ENCODE measurements at regions not wholly inside any gene's neighbourhood (a gene's known extent, or its start where the extent isn't known, plus 50 kb on each side); places are given as distances from the start of the nearest gene placed in this dataset.
"Not testable (repeated sequence)": the region's sequence is repeated elsewhere in the genome, so short reads cannot be mapped to it uniquely, and the experiment has no call there.

DNA sequence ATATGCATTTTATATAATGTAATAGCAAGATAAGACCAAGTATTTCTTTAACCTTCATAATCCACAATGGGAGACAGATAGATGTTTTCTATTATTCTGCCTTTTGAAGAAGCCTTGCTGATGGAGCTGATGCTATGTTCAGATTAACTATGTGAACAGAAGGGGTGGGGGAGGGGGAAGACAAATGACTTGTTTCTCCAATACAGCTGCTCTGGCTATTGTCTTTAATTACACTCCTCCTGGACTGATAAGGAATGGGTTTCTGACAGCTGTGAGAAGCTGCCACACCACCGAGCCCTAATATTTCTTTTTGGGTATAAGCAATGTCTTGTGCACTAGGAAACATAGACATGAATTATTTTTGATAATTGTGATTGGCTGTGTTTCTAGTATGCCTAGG is 62.0 kb downstream of the CAVIN4 start:
- no peak for DNase-seq (ENCODE audit: low spot score)

GRCh38 chr9:100640447-100641050 is 62.7 kb downstream of the CAVIN4 start:
- no peak for DNase-seq (ENCODE audit: low spot score)

- DNase-seq (ENCODE audit: low spot score), result no peak
Observed at GRCh38 chr9:100641166-100641565, 63.3 kb downstream of the CAVIN4 start.

GRCh38 chr9:100652850-100653249 is 75.0 kb downstream of the CAVIN4 start:
- DNase-seq (ENCODE audit: low spot score), result no peak

DNA sequence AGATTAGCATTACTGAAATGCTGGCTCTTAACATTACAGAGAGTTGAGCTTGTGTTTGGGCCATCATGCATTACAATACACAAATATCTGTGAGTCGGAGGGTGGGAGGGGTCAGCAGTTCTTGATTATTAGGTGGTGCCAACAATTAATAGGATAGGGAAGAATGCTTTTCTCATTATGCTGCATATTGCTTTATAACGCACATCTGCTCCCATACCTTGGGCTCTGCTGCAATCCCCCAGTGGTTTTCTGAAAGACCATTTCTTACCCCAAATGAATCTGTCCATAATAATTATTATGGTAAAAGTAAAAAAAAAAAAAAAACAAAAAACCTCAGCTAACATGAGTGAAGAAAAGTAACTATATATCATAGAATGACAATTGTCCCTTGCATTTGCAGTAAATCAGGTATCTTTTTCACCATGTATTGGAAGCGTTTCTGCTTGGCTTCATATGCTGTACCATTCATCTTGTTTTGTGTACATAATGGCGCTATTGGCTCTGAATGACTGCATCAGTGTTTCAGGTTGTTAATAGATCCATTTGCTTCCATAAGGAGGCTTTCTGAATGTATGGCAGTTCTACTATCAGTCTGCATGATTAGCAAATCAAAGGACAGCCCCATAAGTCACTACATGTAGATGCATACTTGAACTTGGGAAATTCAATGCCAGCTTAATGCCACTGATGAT is 75.9 kb downstream of the CAVIN4 start:
- no peak for DNase-seq (ENCODE audit: low spot score)

- not testable (repeated sequence) for DNase-seq (ENCODE audit: low spot score)
Observed at GRCh38 chr9:100656851-100657250, 79.0 kb downstream of the CAVIN4 start.

GRCh38 chr9:100661668-100662067 is 83.8 kb downstream of the CAVIN4 start:
- DNase-seq (ENCODE audit: low spot score), result no peak

DNA sequence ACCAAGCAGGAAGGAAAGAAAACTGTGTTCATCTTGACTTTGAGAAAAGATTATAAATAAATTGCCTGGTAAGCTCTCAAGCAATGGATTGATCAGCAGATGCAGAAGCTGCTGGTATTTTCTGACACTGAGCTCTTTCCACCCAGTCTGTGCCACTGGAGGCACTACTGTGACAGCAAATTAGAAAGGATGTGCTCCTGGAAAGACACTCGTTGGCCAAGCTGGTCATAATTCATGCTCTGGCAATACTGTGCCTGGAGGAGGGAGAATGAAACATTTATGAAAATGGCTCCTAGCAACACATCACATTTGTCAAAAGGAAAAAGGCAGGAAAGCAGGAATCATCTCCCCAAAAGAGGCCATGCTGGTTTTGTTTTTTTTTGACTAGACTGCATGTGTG is 84.2 kb downstream of the CAVIN4 start:
- DNase-seq (ENCODE audit: low spot score), result no peak

- no peak for DNase-seq (ENCODE audit: low spot score)
Observed at GRCh38 chr9:100667448-100667847, 89.6 kb downstream of the CAVIN4 start.

DNA sequence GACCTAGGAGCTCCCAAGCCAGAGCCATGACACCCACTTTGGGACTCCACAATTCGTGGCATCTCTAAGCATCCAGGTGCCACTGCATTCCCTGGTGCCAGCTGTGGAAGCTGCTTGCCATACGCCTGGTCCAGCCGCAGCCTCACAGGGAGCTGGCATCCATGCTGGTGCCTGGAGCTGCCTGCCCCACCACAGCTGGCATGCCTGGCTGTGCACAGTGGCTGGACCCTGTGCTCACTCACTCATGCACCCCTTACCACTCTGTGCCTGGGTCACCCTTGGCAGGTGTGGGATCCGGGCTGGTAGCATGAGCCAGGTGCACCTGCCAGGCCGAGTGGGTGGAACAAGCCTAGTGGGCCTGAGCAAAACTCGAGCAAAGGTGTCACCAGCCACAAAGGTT is 90.1 kb downstream of the CAVIN4 start:
- no peak for DNase-seq (ENCODE audit: low spot score)

DNA sequence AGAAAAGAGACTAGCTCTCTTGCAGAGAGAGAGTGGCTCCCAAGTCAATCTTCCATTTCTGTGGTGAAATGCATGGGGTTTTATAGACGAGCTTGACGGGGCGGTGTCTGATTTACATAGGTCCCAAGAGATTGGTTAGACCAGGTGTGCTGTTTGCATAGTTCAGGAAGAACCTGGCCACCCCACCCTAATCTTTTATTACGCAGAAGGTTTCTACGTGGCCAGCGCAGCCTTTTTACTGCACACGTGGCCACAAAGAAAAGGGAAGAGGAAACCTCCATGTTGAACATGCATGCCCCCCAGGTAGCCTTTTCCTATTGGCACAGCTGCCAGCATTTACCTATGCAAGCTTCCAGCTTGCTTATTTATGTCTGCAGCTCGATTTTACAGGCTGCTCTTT is 92.1 kb downstream of the CAVIN4 start:
- no peak for DNase-seq (ENCODE audit: low spot score)

GRCh38 chr9:100670719-100671118 is 92.8 kb downstream of the CAVIN4 start:
- DNase-seq (ENCODE audit: low spot score), result no peak

GRCh38 chr9:100671898-100672297 is 94.0 kb downstream of the CAVIN4 start:
- no peak for DNase-seq (ENCODE audit: low spot score)

GRCh38 chr9:100673249-100673648 is 95.4 kb downstream of the CAVIN4 start:
- no peak for DNase-seq (ENCODE audit: low spot score)

GRCh38 chr9:100674419-100675122 is 96.7 kb downstream of the CAVIN4 start:
- no peak for DNase-seq (ENCODE audit: low spot score)

DNA sequence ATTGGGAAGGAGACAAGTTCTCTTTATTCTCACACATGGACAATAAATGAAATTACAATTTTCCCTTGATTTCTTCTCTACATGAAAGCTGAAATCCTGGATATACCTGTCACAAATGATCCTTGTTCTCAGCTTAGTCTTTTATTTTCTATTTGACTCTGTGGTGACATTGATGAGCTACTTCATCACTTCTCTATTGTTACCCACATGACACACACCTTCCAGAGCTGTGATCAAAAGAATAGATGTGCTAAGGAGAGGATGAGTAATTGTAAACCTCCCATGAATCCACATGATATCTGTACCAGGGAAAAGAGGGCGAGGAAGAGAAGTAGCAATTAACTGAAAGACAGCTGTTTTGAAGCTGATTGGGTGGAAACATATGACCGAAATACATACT is 102.0 kb downstream of the CAVIN4 start:
- no peak for DNase-seq (ENCODE audit: low spot score)

DNA sequence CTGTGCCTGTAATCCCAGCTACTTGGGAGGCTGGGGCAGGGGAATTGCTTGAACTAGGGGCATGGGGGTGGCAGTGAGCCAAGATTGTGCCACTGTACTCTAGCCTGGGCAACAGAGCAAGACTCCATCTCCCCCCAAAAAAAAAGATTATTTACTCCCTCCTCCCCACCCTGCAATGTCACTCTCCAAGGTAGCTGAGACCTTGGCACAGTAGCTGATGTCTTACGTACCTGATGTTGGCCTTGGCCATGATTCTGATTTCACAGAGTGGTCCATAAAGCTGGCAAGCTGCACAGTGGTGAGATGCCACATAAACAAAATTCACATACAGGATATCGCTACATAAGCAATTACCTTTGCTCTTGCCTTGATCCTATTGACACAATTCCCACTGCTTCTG is 108.5 kb downstream of the CAVIN4 start:
- DNase-seq (ENCODE audit: low spot score), result no peak

DNA sequence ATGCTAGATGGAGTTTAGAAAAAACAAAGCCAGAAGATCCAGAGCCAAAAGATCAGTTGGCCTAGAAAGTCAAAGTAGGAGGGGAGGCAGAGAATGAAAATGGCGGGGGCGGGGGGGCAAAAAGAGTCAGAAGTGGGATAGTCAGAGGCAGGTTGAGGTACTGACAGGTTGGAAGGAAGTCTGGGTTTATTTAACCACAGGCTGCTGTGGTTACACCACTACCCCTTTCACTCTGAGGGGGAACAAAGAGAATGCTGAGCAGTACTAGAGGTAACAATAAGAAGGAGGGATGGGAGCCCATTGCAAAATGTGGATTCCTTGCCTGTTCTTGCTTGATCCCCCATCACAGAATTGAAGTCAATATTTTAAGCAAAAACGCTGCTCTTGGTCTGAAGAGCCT is 111.8 kb downstream of the CAVIN4 start:
- DNase-seq (ENCODE audit: low spot score), result no peak

DNA sequence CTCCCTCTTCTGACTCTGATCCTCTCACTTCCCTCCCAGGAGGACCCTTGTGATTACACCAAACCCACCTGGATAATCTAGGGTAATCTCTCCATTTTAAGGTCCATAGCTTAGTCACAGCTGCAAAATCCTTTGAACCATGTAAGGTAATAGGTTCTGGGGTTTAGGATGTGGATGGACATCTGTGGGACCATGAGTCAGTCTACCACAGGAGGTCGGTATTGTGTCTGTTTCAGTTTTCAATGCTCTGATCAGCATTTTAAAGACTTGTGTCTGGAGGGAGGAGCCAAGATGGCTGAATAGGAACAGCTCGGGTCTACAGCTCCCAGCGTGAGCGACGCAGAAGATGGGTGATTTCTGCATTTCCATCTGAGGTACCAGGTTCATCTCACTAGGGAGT is 112.6 kb downstream of the CAVIN4 start:
- no peak for DNase-seq (ENCODE audit: low spot score)

GRCh38 chr9:100697339-100697738 is 119.5 kb downstream of the CAVIN4 start:
- no peak for DNase-seq (ENCODE audit: low spot score)

DNA sequence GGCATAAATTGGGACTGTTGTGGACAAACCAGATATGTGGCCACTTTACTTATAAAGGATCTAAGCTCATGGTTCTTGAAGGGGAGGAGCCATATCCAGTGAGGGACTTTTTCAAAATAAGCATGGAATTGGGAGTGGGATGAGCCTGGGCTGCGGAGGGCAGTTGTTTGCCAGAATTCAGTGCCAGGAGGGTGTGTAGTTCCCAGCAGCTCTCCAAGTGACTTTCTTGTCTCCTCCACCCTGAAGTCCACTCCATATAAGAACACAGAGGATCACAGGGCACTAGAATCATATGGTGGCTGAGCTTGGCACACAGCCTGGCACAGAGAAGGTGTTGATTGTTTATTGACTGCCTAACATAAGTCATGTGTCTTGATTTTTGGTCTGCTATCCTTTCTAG is 121.1 kb downstream of the CAVIN4 start:
- DNase-seq (ENCODE audit: low spot score), result no peak

- no peak for DNase-seq (ENCODE audit: low spot score)
Observed at GRCh38 chr9:100699668-100700067, 121.8 kb downstream of the CAVIN4 start.

- DNase-seq (ENCODE audit: low spot score), result no peak
Observed at GRCh38 chr9:100700689-100701318, 122.9 kb downstream of the CAVIN4 start.
